GM12878 (cell line): ENCODE measurements at regions not wholly inside any gene's neighbourhood (a gene's known extent, or its start where the extent isn't known, plus 50 kb on each side); places are given as distances from the start of the nearest gene placed in this dataset.

Experiments
- ATAC-seq: fragments of 200-7000 bp; cut with Tn5 transposase; 3 replicates; pipeline ENCODE4 v1.9.1; 2020; ENCODE audit warnings: mild to moderate bottlenecking, moderate library complexity
- BruUV-seq: library from RNA; stranded (reverse); fragments of 400-500 nt; replicated peaks from 2 replicates; lab custom pipeline; 2021; lab: Mats Ljungman, UMichigan
- CTCF ChIA-PET: fragments of 300-600 bp; sonication (Branson Sonifier 250); formaldehyde crosslinking; extraction: SDS; loops from one replicate; lab custom pipeline; 2021; ENCODE audit warnings: inconsistent platforms; lab: Yijun Ruan, JAX
- POLR2A ChIA-PET: fragments of 350-600 bp; formaldehyde crosslinking; extraction: SDS; loops from one replicate; lab custom pipeline; 2021; ENCODE audit warnings: inconsistent platforms; lab: Charles Lee
- RAD21 ChIA-PET: fragments of 300-600 bp; sonication (Branson Sonifier 250); formaldehyde crosslinking; loops from one replicate; lab custom pipeline; 2023; ENCODE audit warnings: antibody characterized with exemption; ENCODE audit not compliant: unreplicated experiment; lab: Charles Lee
- SMC1A ChIA-PET: fragments of 300-600 bp; sonication (Branson Sonifier 250); formaldehyde crosslinking; loops from one replicate; lab custom pipeline; 2023; ENCODE audit not compliant: unreplicated experiment, uncharacterized antibody; lab: Charles Lee
- DNase-seq: peaks from one replicate; pipeline ENCODE4 v3.0.0-alpha.2; 2011; ENCODE audit warnings: low read depth, low spot score
- FAIRE-seq: peaks from 3 replicates; lab custom pipeline; 2011; peaks lifted over from hg19 to GRCh38; lab: Jason Lieb, UNC
- H2AFZ ChIP-seq: 2 replicates; pipeline ENCODE4 v1.6.0; 2011; ENCODE audit warnings: low read depth, low read length, control low read depth; ENCODE audit not compliant: control insufficient read depth
- H3K27ac ChIP-seq: 2 replicates; pipeline ENCODE4 v1.5.1; 2011; ENCODE audit warnings: control low read depth; ENCODE audit not compliant: control insufficient read depth, insufficient read depth
- H3K27me3 ChIP-seq, 2 experiments: replicated peaks in 1 of 2; 2 replicates each; pipeline versions ENCODE4 v1.6.0 to v1.6.1; 2011; ENCODE audit warnings: low read length in 1 of 2; ENCODE audit not compliant: control insufficient read depth in 2 of 2, insufficient read depth in 2 of 2
- H3K36me3 ChIP-seq, 2 experiments: 2 replicates each; pipeline ENCODE4 v1.5.1; 2011; ENCODE audit warnings: low read length in 1 of 2; ENCODE audit not compliant: control insufficient read depth in 2 of 2, insufficient read depth in 2 of 2
- H3K4me1 ChIP-seq: 2 replicates; pipeline ENCODE4 v1.6.1; 2011; ENCODE audit warnings: mild to moderate bottlenecking, low read length, moderate library complexity, mixed read lengths; ENCODE audit not compliant: control insufficient read depth, insufficient read depth
- H3K4me2 ChIP-seq: 2 replicates; pipeline ENCODE4 v1.6.0; 2011; ENCODE audit warnings: control low read depth; ENCODE audit not compliant: control insufficient read depth, insufficient read depth
- H3K4me3 ChIP-seq: fragments of 200-600 bp; sonication (generic); 2 replicates; pipeline ENCODE4 v1.5.1; 2016
- H3K79me2 ChIP-seq: 2 replicates; pipeline ENCODE4 v1.6.0; 2011; ENCODE audit warnings: low read length; ENCODE audit not compliant: control insufficient read depth, insufficient read depth
- H3K9ac ChIP-seq: 2 replicates; pipeline ENCODE4 v1.8.0; 2011; ENCODE audit warnings: low read length, control low read depth, mixed read lengths; ENCODE audit not compliant: control insufficient read depth, insufficient read depth
- H3K9me3 ChIP-seq: replicated peaks from 3 replicates; pipeline ENCODE4 v1.5.1; 2011; ENCODE audit warnings: mild to moderate bottlenecking, low read length; ENCODE audit not compliant: control insufficient read depth, insufficient read depth
- H4K20me1 ChIP-seq: 2 replicates; pipeline ENCODE4 v1.6.0; 2011; ENCODE audit not compliant: control insufficient read depth, insufficient read depth
- ASH2L ChIP-seq: fragments of 300-600, 200-600 bp; sonication (generic); IDR thresholded peaks from 2 replicates; pipeline ENCODE4 v1.6.1; 2017; ENCODE audit warnings: low read depth, mild to moderate bottlenecking, borderline replicate concordance
- HCFC1 ChIP-seq: fragments of 150-350 bp; IDR thresholded peaks from 2 replicates; pipeline ENCODE4 v1.6.1; 2014; ENCODE audit warnings: low read length
- IRF4 ChIP-seq: IDR thresholded peaks from 2 replicates; pipeline ENCODE4 v1.6.1; 2011; ENCODE audit warnings: low read depth, low read length
- KAT2A ChIP-seq: conservative IDR thresholded peaks from 2 replicates; pipeline ENCODE4 v1.6.1; 2011; ENCODE audit warnings: low read depth, low read length; ENCODE audit not compliant: control insufficient read depth
- MTA3 ChIP-seq: IDR thresholded peaks from 2 replicates; pipeline ENCODE4 v1.6.1; 2012; ENCODE audit warnings: low read length, inconsistent platforms, borderline replicate concordance
- REST ChIP-seq: IDR thresholded peaks from 2 replicates; pipeline ENCODE4 v1.6.1; 2012; ENCODE audit warnings: mild to moderate bottlenecking, low read depth, low read length
- SPI1 ChIP-seq: IDR thresholded peaks from 2 replicates; pipeline ENCODE4 v1.6.1; 2011; ENCODE audit warnings: low read depth, mild to moderate bottlenecking, low read length, moderate library complexity, borderline replicate concordance; ENCODE audit not compliant: insufficient read depth
- TCF3 ChIP-seq: IDR thresholded peaks from 2 replicates; pipeline ENCODE4 v1.6.1; 2012; ENCODE audit warnings: low read depth, mild to moderate bottlenecking, low read length, borderline replicate concordance; ENCODE audit not compliant: insufficient read depth
- ZBED1 ChIP-seq: IDR thresholded peaks from 2 replicates; pipeline ENCODE4 v1.6.1; 2016; ENCODE audit warnings: borderline replicate concordance
- ZNF217 ChIP-seq: fragments of 450-650 bp; IDR thresholded peaks from 2 replicates; pipeline ENCODE4 v1.6.1; 2017; ENCODE audit warnings: antibody characterized with exemption, mild to moderate bottlenecking
- ZNF274 ChIP-seq: IDR thresholded peaks from one replicate; pipeline ENCODE4 v1.8.0; 2011; ENCODE audit not compliant: insufficient read length, insufficient read depth
- WGBS: methylation state at CpG from one replicate; pipeline ENCODE4 v1.1.6; 2016; ENCODE audit warnings: low lambda C conversion rate; ENCODE audit not compliant: insufficient replicate concordance, insufficient coverage; ENCODE audit errors: missing lambda C conversion rate; 5-methylcytosine and 5-hydroxymethylcytosine counted together
- in situ Hi-C: fragments of 300-500 bp; cut with MboI; formaldehyde crosslinking; loops from 9 replicates; pipeline ENCODE4 v1.14.3; 2018; ENCODE audit warnings: mixed read lengths
- intact Hi-C: fragments of 100-400 bp; cut with micrococcal nuclease; formaldehyde crosslinking; loops from one replicate; pipeline ENCODE4 v1.14.2; 2022; ENCODE audit not compliant: unreplicated experiment
- TF ChIP-seq, protein P1 (sequence below): fragments of 450-650 bp; formaldehyde crosslinking; IDR thresholded peaks from 2 replicates; pipeline ENCODE4 v1.4.0; 2022; ENCODE audit warnings: mild to moderate bottlenecking, moderate library complexity
- TF ChIP-seq, protein P2 (sequence below): fragments of 450-650 bp; IDR thresholded peaks from 2 replicates; pipeline ENCODE4 v1.6.1; 2017; ENCODE audit warnings: mild to moderate bottlenecking, moderate library complexity

- no peak for TF ChIP-seq IRF4
- TF ChIP-seq TCF3 = no peak
- TF ChIP-seq, all 136 proteins: peak for 0
Observed at GRCh38 chr3:72113564-72113963, 328.6 kb upstream of the PROK2 start (continued).

GRCh38 chr3:72112435-72112834 lies 327.5 kb upstream of the PROK2 start:
- SMC1A ChIA-PET = interaction anchor here (0.9 kb wide), 1 partner anchor 10 kb away, joined by 3 read pairs; no protein-coding TSS in a partner anchor
- H3K27ac ChIP-seq = no peak overlapping the region
- in situ Hi-C loops = no loop called here
- FAIRE-seq = no peak
- CTCF ChIA-PET = interaction anchor here (1.4 kb wide), 1 partner anchor 11 kb away, joined by 3 read pairs; no protein-coding TSS in a partner anchor
- no peaks in the 10 kb centered on the region for H4K20me1 ChIP-seq
- 58% methylated on average over 3 of the region's 3 CpGs for WGBS
- no peak overlapping the region for H3K4me2 ChIP-seq
- no peaks in the 10 kb centered on the region for H3K36me3 ChIP-seq
- RAD21 ChIA-PET = interaction anchor here (1.6 kb wide), 1 partner anchor 11 kb away, joined by 3 read pairs; no protein-coding TSS in a partner anchor
- intact Hi-C loops = no loop called here
- H3K4me3 ChIP-seq = no peak overlapping the region
- no peak for DNase-seq
- POLR2A ChIA-PET = no interaction called here
- no TSS peak for BruUV-seq
- H2AFZ ChIP-seq = no peak overlapping the region
- H3K27me3 ChIP-seq = no peaks in the 10 kb centered on the region
- H3K9me3 ChIP-seq = no peaks in the 10 kb centered on the region
- H3K9ac ChIP-seq = no peak overlapping the region
- H3K4me1 ChIP-seq = no peaks in the 10 kb centered on the region
- no peak for ATAC-seq
- H3K79me2 ChIP-seq = no peaks in the 10 kb centered on the region
- TF ChIP-seq SPI1 (no peak), HCFC1 (no peak), REST (no peak), ZNF217 (no peak), KAT2A (no peak), MTA3 (no peak), ASH2L (no peak), ZBED1 (no peak), ZNF274 (no peak)
- TF ChIP-seq, protein P1, sequence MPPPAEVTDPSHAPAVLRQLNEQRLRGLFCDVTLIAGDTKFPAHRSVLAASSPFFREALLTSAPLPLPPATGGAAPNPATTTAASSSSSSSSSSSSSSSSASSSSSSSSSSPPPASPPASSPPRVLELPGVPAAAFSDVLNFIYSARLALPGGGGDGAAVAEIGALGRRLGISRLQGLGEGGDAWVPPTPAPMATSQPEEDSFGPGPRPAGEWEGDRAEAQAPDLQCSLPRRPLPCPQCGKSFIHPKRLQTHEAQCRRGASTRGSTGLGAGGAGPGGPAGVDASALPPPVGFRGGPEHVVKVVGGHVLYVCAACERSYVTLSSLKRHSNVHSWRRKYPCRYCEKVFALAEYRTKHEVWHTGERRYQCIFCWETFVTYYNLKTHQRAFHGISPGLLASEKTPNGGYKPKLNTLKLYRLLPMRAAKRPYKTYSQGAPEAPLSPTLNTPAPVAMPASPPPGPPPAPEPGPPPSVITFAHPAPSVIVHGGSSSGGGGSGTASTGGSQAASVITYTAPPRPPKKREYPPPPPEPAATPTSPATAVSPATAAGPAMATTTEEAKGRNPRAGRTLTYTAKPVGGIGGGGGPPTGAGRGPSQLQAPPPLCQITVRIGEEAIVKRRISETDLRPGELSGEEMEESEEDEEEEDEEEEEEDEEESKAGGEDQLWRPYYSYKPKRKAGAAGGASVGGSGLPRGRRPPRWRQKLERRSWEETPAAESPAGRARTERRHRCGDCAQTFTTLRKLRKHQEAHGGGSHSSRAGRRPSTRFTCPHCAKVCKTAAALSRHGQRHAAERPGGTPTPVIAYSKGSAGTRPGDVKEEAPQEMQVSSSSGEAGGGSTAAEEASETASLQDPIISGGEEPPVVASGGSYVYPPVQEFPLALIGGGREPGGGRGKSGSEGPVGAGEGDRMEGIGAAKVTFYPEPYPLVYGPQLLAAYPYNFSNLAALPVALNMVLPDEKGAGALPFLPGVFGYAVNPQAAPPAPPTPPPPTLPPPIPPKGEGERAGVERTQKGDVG (CRISPR knock-in tag) = no peak
- TF ChIP-seq, protein P2, sequence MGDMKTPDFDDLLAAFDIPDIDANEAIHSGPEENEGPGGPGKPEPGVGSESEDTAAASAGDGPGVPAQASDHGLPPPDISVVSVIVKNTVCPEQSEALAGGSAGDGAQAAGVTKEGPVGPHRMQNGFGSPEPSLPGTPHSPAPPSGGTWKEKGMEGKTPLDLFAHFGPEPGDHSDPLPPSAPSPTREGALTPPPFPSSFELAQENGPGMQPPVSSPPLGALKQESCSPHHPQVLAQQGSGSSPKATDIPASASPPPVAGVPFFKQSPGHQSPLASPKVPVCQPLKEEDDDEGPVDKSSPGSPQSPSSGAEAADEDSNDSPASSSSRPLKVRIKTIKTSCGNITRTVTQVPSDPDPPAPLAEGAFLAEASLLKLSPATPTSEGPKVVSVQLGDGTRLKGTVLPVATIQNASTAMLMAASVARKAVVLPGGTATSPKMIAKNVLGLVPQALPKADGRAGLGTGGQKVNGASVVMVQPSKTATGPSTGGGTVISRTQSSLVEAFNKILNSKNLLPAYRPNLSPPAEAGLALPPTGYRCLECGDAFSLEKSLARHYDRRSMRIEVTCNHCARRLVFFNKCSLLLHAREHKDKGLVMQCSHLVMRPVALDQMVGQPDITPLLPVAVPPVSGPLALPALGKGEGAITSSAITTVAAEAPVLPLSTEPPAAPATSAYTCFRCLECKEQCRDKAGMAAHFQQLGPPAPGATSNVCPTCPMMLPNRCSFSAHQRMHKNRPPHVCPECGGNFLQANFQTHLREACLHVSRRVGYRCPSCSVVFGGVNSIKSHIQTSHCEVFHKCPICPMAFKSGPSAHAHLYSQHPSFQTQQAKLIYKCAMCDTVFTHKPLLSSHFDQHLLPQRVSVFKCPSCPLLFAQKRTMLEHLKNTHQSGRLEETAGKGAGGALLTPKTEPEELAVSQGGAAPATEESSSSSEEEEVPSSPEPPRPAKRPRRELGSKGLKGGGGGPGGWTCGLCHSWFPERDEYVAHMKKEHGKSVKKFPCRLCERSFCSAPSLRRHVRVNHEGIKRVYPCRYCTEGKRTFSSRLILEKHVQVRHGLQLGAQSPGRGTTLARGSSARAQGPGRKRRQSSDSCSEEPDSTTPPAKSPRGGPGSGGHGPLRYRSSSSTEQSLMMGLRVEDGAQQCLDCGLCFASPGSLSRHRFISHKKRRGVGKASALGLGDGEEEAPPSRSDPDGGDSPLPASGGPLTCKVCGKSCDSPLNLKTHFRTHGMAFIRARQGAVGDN = no peak
